Mesothelial cell of epicardium (in vitro differentiated cells): ENCODE measurements at regions not wholly inside any gene's neighbourhood (a gene's known extent, or its start where the extent isn't known, plus 50 kb on each side); places are given as distances from the start of the nearest gene placed in this dataset.

Experiments
- DNase-seq, 2 experiments: peaks; one replicate each; pipeline ENCODE4 v3.0.0; 2021; ENCODE audit warnings: low spot score in 2 of 2; ENCODE audit not compliant: unreplicated experiment in 2 of 2
- H3K27ac Mint-ChIP-seq: 2 replicates; pipeline ENCODE4 v1.8.0; 2021; ENCODE audit warnings: mixed read lengths
- H3K27me3 Mint-ChIP-seq: 2 replicates; pipeline ENCODE4 v1.8.0; 2021; ENCODE audit warnings: low read depth, mixed read lengths
- H3K36me3 Mint-ChIP-seq: 2 replicates; pipeline ENCODE4 v1.8.0; 2021; ENCODE audit warnings: mixed read lengths
- H3K4me1 Mint-ChIP-seq: 2 replicates; pipeline ENCODE4 v1.8.0; 2021; ENCODE audit warnings: mixed read lengths
- H3K4me3 Mint-ChIP-seq: 2 replicates; pipeline ENCODE4 v1.8.0; 2021; ENCODE audit warnings: mild to moderate bottlenecking, moderate library complexity, mixed read lengths
- H3K9me3 Mint-ChIP-seq: 2 replicates; pipeline ENCODE4 v1.8.0; 2021; ENCODE audit warnings: mixed read lengths
- TF ChIP-seq, protein P1 (sequence below): fragments of 200-600 bp; sonication (generic); IDR thresholded peaks from one replicate; pipeline ENCODE4 v1.5.0; 2021; ENCODE audit warnings: antibody characterized with exemption; ENCODE audit not compliant: unreplicated experiment

- H3K27me3 Mint-ChIP-seq: no peaks in the 10 kb centered on the region
- DNase-seq: no peak
- peaks cover 6% of the 10 kb centered on the region for H3K4me1 Mint-ChIP-seq
- no peaks in the 10 kb centered on the region for H3K36me3 Mint-ChIP-seq
- no peak overlapping the region for H3K27ac Mint-ChIP-seq
- TF ChIP-seq, protein P1, sequence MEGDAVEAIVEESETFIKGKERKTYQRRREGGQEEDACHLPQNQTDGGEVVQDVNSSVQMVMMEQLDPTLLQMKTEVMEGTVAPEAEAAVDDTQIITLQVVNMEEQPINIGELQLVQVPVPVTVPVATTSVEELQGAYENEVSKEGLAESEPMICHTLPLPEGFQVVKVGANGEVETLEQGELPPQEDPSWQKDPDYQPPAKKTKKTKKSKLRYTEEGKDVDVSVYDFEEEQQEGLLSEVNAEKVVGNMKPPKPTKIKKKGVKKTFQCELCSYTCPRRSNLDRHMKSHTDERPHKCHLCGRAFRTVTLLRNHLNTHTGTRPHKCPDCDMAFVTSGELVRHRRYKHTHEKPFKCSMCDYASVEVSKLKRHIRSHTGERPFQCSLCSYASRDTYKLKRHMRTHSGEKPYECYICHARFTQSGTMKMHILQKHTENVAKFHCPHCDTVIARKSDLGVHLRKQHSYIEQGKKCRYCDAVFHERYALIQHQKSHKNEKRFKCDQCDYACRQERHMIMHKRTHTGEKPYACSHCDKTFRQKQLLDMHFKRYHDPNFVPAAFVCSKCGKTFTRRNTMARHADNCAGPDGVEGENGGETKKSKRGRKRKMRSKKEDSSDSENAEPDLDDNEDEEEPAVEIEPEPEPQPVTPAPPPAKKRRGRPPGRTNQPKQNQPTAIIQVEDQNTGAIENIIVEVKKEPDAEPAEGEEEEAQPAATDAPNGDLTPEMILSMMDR: no peak
- H3K4me3 Mint-ChIP-seq: no peak overlapping the region
- H3K9me3 Mint-ChIP-seq: peaks cover 22% of the 10 kb centered on the region
Measured at GRCh38 chr3:15973414-15973813, 175.6 kb upstream of the ANKRD28 start.

DNA sequence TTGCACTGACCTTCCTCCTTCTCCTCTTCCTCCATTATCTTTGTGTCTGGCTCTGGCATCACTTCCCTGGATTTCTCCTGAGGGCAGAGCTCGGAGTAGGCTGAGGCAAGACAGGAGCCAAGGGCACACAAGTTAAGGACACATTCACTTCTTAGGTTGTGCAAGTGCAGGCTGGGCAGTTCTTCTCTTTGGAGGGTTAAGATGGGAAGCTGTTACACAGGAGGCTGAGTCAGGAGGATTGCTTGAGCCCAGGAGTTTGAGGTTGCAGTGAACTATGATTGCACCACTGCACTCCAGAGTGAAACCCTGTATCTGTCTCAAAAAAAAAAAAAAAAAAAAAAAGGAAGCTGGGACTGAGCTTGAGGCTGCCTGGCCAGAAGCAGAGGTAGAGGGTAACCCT is 176.2 kb upstream of the ANKRD28 start:
- H3K27ac Mint-ChIP-seq: no peak overlapping the region
- H3K4me1 Mint-ChIP-seq: peaks cover 6% of the 10 kb centered on the region
- no peaks in the 10 kb centered on the region for H3K36me3 Mint-ChIP-seq
- peaks cover 22% of the 10 kb centered on the region for H3K9me3 Mint-ChIP-seq
- H3K4me3 Mint-ChIP-seq: no peak overlapping the region
- H3K27me3 Mint-ChIP-seq: no peaks in the 10 kb centered on the region
- DNase-seq: no peak
- TF ChIP-seq, protein P1: no peak

- Mint-ChIP-seq H3K27me3 (no peaks in the 10 kb centered on the region), H3K36me3 (no peaks in the 10 kb centered on the region), H3K27ac (no peak overlapping the region), H3K4me1 (peaks cover 6% of the 10 kb centered on the region), H3K4me3 (no peak overlapping the region), H3K9me3 (peaks cover 25% of the 10 kb centered on the region)
- TF ChIP-seq, protein P1: no peak
- DNase-seq: no peak
Measured at GRCh38 chr3:15974647-15975046, 176.9 kb upstream of the ANKRD28 start.

DNA sequence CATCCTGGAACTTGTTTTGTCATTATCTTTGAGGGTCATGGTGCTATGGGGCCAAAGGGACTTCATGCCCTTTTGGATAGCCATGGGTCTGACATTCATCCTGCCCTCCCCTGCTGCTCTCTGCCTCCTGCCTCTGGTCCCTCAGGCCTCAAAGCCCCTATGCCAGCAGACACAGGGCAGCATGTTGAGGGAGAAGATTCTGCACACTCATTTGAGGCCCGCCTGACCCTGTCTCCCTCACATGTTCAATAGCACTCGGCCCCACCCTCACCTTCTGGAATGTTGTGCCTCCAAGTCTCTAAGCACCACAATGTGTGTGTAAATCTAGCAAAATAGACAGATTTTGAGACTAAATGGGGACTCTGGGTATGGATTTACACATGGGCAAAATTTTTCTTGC is 178.7 kb upstream of the ANKRD28 start:
- Mint-ChIP-seq H3K27me3 (no peaks in the 10 kb centered on the region), H3K4me1 (peaks cover 6% of the 10 kb centered on the region), H3K9me3 (peaks cover 17% of the 10 kb centered on the region), H3K27ac (no peak overlapping the region), H3K36me3 (no peaks in the 10 kb centered on the region), H3K4me3 (no peak overlapping the region)
- no peak for DNase-seq
- TF ChIP-seq, protein P1: no peak

DNA sequence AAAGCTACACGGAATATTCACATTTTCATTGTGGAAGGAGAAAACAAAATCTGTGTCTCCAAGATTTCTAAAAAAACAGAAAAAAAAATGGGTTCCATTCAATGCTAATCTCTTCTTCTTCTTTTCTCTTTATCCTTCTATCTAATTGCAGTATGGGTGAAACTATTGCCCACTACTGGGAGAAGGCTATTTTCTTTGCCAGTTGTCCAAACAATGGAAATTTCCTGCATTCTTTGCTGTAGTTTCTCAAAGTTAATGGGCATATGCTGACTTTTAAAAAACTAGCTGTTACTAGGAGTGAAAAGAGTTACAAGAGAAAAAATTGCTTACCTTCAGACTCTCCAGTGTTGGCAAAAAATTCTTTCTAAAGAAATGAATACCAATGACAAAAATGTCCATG is 179.3 kb upstream of the ANKRD28 start:
- Mint-ChIP-seq H3K27ac (no peak overlapping the region), H3K36me3 (no peaks in the 10 kb centered on the region), H3K4me1 (peaks cover 6% of the 10 kb centered on the region), H3K27me3 (no peaks in the 10 kb centered on the region), H3K4me3 (no peak overlapping the region), H3K9me3 (peaks cover 11% of the 10 kb centered on the region)
- TF ChIP-seq, protein P1: no peak
- DNase-seq: no peak

DNA sequence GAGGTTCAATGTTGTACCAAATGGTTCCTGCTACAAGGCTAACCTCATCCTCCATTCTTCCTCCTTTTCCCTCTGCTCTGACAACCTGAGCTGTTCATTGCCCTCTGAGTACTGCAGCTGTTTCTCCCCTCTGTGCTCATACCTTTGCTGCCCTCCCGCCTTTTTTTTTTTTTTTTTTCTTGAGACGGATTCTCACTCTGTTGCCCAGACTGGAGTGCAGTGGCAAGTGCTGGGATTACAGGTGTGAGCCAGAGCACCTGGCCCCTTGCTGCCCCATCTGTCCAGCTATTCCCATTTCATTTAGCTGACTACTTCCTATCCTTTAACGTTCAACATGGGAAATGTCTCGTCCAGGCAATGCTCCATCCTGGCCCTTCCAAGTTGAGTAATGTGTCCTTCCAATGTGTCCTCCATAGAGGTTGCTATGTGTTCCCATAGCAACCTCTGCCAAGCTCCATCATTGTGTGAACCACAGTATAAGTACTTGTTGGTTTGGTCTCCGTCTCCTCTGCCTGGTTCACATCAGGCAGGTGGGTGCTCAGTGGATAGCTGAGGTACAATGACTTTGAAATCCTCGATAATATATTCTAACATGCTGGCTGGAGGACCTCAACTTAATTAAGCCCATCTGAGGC is 179.9 kb upstream of the ANKRD28 start:
- Mint-ChIP-seq H3K27me3 (no peaks in the 10 kb centered on the region), H3K27ac (no peak overlapping the region), H3K4me3 (no peak overlapping the region), H3K36me3 (no peaks in the 10 kb centered on the region), H3K9me3 (peaks cover 7% of the 10 kb centered on the region), H3K4me1 (peaks cover 6% of the 10 kb centered on the region)
- TF ChIP-seq, protein P1: no peak
- DNase-seq: no peak
